ENCODE measurements at regions not wholly inside any gene's neighbourhood (a gene's known extent, or its start where the extent isn't known, plus 50 kb on each side); places are given as distances from the start of the nearest gene placed in this dataset.

DNA sequence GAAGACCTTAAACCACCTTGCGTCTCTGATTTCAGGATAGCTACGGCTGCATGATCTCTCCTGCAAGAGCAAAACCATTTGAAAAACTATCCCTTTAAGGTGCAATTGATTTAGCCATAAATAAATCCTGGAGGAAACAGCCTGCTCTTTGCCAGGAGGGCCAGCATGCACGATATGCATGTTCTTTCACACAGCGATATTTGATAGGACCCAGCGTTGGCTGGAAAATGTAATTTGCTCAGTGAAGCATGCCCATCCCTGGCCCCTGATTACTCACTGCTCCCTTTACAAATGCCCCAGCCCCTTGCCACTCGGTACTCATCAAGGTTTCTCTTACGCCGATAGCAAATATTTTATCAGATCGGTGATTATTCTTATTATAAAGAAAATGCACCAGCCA, 315.4 kb downstream of the CDH2 start:
- no peak for TF ChIP-seq EZH2phosphoT487 (IDR thresholded peaks at IDR 0.05; ENCODE audit: borderline replicate concordance)
- TF ChIP-seq, protein P1, sequence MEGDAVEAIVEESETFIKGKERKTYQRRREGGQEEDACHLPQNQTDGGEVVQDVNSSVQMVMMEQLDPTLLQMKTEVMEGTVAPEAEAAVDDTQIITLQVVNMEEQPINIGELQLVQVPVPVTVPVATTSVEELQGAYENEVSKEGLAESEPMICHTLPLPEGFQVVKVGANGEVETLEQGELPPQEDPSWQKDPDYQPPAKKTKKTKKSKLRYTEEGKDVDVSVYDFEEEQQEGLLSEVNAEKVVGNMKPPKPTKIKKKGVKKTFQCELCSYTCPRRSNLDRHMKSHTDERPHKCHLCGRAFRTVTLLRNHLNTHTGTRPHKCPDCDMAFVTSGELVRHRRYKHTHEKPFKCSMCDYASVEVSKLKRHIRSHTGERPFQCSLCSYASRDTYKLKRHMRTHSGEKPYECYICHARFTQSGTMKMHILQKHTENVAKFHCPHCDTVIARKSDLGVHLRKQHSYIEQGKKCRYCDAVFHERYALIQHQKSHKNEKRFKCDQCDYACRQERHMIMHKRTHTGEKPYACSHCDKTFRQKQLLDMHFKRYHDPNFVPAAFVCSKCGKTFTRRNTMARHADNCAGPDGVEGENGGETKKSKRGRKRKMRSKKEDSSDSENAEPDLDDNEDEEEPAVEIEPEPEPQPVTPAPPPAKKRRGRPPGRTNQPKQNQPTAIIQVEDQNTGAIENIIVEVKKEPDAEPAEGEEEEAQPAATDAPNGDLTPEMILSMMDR (IDR thresholded peaks at IDR 0.05 in 2 of 3, conservative IDR thresholded peaks at IDR 0.05 in 1 of 3; ENCODE audit: borderline replicate concordance in 1 of 3, insufficient read depth in 1 of 3, low read depth in 2 of 3, low read length in 2 of 3), result no peak
- no peak for TF ChIP-seq CEBPB (IDR thresholded peaks at IDR 0.05; ENCODE audit: low read depth)
- no peak for TF ChIP-seq EZH2 (IDR thresholded peaks at IDR 0.05)
- no peak for TF ChIP-seq POLR2AphosphoS5 (IDR thresholded peaks at IDR 0.05; ENCODE audit: low read depth, low read length)
- no peak for TF ChIP-seq POLR2A (IDR thresholded peaks at IDR 0.05; ENCODE audit: borderline replicate concordance, extremely low read depth, insufficient read depth, insufficient read length)
- no peak for TF ChIP-seq CBX3 (IDR thresholded peaks at IDR 0.05; ENCODE audit: low read depth)
- TF ChIP-seq SRF (IDR thresholded peaks at IDR 0.05; ENCODE audit: low read depth), result no peak

Measured in HCT116 (cell line).